Stimulated activated CD4-positive, alpha-beta T cell treated with anti-CD3 and anti-CD28 coated beads, Interleukin-4, amount 100 ng/mL, for 48 hours (primary cell): ENCODE measurements at regions not wholly inside any gene's neighbourhood (a gene's known extent, or its start where the extent isn't known, plus 50 kb on each side); places are given as distances from the start of the nearest gene placed in this dataset.

Experiments
- DNase-seq, 2 donors: peaks; one replicate each; pipeline ENCODE4 v3.0.0-alpha.2; 2020; ENCODE audit warnings: low read depth in 2 of 2

GRCh38 chr17:5819921-5820685, 235.8 kb upstream of the NLRP1 start:
- no peak for DNase-seq

- no peak for DNase-seq
These were observed 236.6 kb upstream of the NLRP1 start for GRCh38 chr17:5820721-5821456.

- no peak for DNase-seq
These were observed 237.5 kb upstream of the NLRP1 start for GRCh38 chr17:5821803-5822202.

GRCh38 chr17:5822281-5823060, 238.2 kb upstream of the NLRP1 start:
- DNase-seq = no peak

- no peak for DNase-seq
These were observed 238.9 kb upstream of the NLRP1 start for GRCh38 chr17:5823219-5823618.

GRCh38 chr17:5825717-5826330, 241.5 kb upstream of the NLRP1 start:
- no peak for DNase-seq

GRCh38 chr17:5826384-5826783, 242.1 kb upstream of the NLRP1 start:
- DNase-seq = no peak

GRCh38 chr17:5830921-5831320, 239.3 kb upstream of the WSCD1 start:
- no peak for DNase-seq

- DNase-seq = no peak
These were observed 237.3 kb upstream of the WSCD1 start for GRCh38 chr17:5832886-5833285.

- DNase-seq = no peak
These were observed 233.1 kb upstream of the WSCD1 start for GRCh38 chr17:5837055-5837491.

- DNase-seq = no peak
These were observed 231.4 kb upstream of the WSCD1 start for GRCh38 chr17:5838661-5839300.

- no peak for DNase-seq
These were observed 229.2 kb upstream of the WSCD1 start for GRCh38 chr17:5840811-5841446.

GRCh38 chr17:5841862-5842261, 228.3 kb upstream of the WSCD1 start:
- DNase-seq = no peak

GRCh38 chr17:5843366-5844026, 226.7 kb upstream of the WSCD1 start:
- DNase-seq = no peak

- no peak for DNase-seq
These were observed 224.2 kb upstream of the WSCD1 start for GRCh38 chr17:5846001-5846400.

GRCh38 chr17:5854871-5855554, 215.2 kb upstream of the WSCD1 start:
- DNase-seq = no peak

- no peak for DNase-seq
These were observed 208.9 kb upstream of the WSCD1 start for GRCh38 chr17:5861246-5861645.

GRCh38 chr17:5861854-5862253, 208.3 kb upstream of the WSCD1 start:
- no peak for DNase-seq

GRCh38 chr17:5862395-5862794, 207.8 kb upstream of the WSCD1 start:
- DNase-seq = no peak
